Esophagus muscularis mucosa (tissue), 3 donors: ENCODE measurements at regions not wholly inside any gene's neighbourhood (a gene's known extent, or its start where the extent isn't known, plus 50 kb on each side); places are given as distances from the start of the nearest gene placed in this dataset.
"Not testable (repeated sequence)": the region's sequence is repeated elsewhere in the genome, so short reads cannot be mapped to it uniquely, and the experiment has no call there.

ENCODE experiments used
- CTCF ChIP-seq, 3 experiments: fragments of 200-600 bp in 2 of 3; fragments of 450-650 bp in 1 of 3; sonication (generic) in 2 of 3; IDR thresholded peaks; one replicate each; pipeline ENCODE4 v1.5.1; 2017 to 2019; ENCODE audit warnings: antibody characterized with exemption in 3 of 3, mild to moderate bottlenecking in 2 of 3, moderate library complexity in 1 of 3
- POLR2A ChIP-seq: fragments of 450-650 bp; IDR thresholded peaks from one replicate; pipeline ENCODE4 v1.6.1; 2017; ENCODE audit warnings: antibody characterized with exemption, moderate library complexity, mild to moderate bottlenecking, low read depth
- POLR2AphosphoS5 ChIP-seq, 2 donors: sonication (generic); formaldehyde crosslinking; IDR thresholded peaks; one replicate each; pipeline ENCODE4 v1.6.1; 2017; ENCODE audit warnings: antibody characterized with exemption in 2 of 2

GRCh38 chr13:24622481-24623148, 57.6 kb upstream of the ATP12A start:
- not testable (repeated sequence) for TF ChIP-seq POLR2A; POLR2AphosphoS5 (IDR thresholded peaks at IDR 0.05); CTCF (IDR thresholded peaks at IDR 0.05)
